ENCODE measurements at regions not wholly inside any gene's neighbourhood (a gene's known extent, or its start where the extent isn't known, plus 50 kb on each side); places are given as distances from the start of the nearest gene placed in this dataset.

DNA sequence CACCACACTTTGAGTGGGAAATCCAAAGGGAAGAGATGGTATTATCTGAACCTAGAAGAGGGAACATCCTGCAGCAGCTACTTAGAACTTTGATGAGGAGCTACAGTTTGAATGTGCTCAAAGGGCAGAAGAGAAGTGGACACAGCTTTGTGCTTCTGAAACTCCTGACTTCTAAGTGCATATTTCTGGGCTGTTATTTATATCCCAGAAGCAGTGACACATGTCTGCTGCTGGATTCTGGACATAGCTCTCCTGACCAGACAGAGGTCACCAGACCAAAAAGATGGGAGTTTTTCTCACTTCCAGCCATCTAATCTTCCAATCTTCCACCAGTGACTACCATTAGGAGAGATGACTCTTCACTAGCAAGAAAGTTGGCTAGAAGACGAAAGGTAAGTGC, 153.9 kb downstream of the FSIP2 start:
- Histone ChIP-seq H3K9ac (replicated peaks; ENCODE audit: extremely low read depth, insufficient read depth, low read length) (no peak overlapping the region), H3K9me1 (replicated peaks; ENCODE audit: control insufficient read depth, extremely low read depth, insufficient read depth, low read length) (no peaks in the 10 kb centered on the region), H3K9me3 (replicated peaks; ENCODE audit: control insufficient read depth, insufficient read depth, low read length) (no peaks in the 10 kb centered on the region), H3K79me2 (ENCODE audit: control insufficient read depth, insufficient read depth, low read length) (no peaks in the 10 kb centered on the region), H2AFZ (ENCODE audit: low read depth, low read length) (no peak overlapping the region), H3K36me3 (ENCODE audit: control insufficient read depth in 2 of 2, extremely low read depth in 1 of 2, insufficient read depth in 2 of 2, low read length in 2 of 2) (no peaks in the 10 kb centered on the region), H3K4me1 (ENCODE audit: control insufficient read depth, extremely low read depth, insufficient read depth, low read length) (no peaks in the 10 kb centered on the region), H3K4me3 (replicated peaks in 1 of 3; ENCODE audit: insufficient read depth in 1 of 3, low read depth in 1 of 3, low read length in 3 of 3) (no peak overlapping the region), H3K27me3 (ENCODE audit: control insufficient read depth in 2 of 2, insufficient read depth in 2 of 2, low read length in 2 of 2) (no peaks in the 10 kb centered on the region), H3K27ac (ENCODE audit: insufficient read depth, low read depth, low read length) (no peak overlapping the region), H4K20me1 (replicated peaks; ENCODE audit: control insufficient read depth, extremely low read depth, insufficient read depth, low read length) (no peaks in the 10 kb centered on the region), H3K4me2 (ENCODE audit: insufficient read depth, low read length) (no peak overlapping the region)
- ChIA-PET POLR2A (no interaction called here), CTCF (interaction anchor here (1.6 to 1.9 kb wide), 2 partner anchors 10 to 12 kb away, joined by 4 to 5 read pairs; no protein-coding TSS in a partner anchor)
- intact Hi-C loops (cut with micrococcal nuclease) (no loop called here), dilution Hi-C loops (cut with MboI; ENCODE audit: extremely low pct_ligation_motif_present, low sequenced_read_pairs) (no loop called here)
- FAIRE-seq (no peak), DNase-seq (ENCODE audit: low read depth, low spot score) (no peak)
- TF ChIP-seq FOS (IDR thresholded peaks at IDR 0.05; ENCODE audit: borderline replicate concordance, insufficient read depth, low read length) (no peak), POLR2AphosphoS5 (IDR thresholded peaks at IDR 0.05; ENCODE audit: insufficient read depth, low read depth, low read length) (no peak), EZH2 (IDR thresholded peaks at IDR 0.05; ENCODE audit: borderline replicate concordance, low read depth, low read length, severe bottlenecking) (no peak), GATA2 (IDR thresholded peaks at IDR 0.05; ENCODE audit: insufficient read depth, insufficient read length, low read depth, low read length) (no peak), MYC (IDR thresholded peaks at IDR 0.05; ENCODE audit: low read depth, low read length) (no peak), JUN (IDR thresholded peaks at IDR 0.05; ENCODE audit: borderline replicate concordance, insufficient read depth, insufficient read length, low read depth) (no peak), POLR2A (IDR thresholded peaks at IDR 0.05; ENCODE audit: low read depth, low read length) (no peak)
- TF ChIP-seq, protein P1, sequence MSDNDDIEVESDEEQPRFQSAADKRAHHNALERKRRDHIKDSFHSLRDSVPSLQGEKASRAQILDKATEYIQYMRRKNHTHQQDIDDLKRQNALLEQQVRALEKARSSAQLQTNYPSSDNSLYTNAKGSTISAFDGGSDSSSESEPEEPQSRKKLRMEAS (IDR thresholded peaks at IDR 0.05; ENCODE audit: insufficient read depth, insufficient read length): no peak
- TF ChIP-seq, protein P2, sequence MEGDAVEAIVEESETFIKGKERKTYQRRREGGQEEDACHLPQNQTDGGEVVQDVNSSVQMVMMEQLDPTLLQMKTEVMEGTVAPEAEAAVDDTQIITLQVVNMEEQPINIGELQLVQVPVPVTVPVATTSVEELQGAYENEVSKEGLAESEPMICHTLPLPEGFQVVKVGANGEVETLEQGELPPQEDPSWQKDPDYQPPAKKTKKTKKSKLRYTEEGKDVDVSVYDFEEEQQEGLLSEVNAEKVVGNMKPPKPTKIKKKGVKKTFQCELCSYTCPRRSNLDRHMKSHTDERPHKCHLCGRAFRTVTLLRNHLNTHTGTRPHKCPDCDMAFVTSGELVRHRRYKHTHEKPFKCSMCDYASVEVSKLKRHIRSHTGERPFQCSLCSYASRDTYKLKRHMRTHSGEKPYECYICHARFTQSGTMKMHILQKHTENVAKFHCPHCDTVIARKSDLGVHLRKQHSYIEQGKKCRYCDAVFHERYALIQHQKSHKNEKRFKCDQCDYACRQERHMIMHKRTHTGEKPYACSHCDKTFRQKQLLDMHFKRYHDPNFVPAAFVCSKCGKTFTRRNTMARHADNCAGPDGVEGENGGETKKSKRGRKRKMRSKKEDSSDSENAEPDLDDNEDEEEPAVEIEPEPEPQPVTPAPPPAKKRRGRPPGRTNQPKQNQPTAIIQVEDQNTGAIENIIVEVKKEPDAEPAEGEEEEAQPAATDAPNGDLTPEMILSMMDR (IDR thresholded peaks at IDR 0.05; ENCODE audit: extremely low read depth in 1 of 2, insufficient read depth in 1 of 2, low read depth in 1 of 2, low read length in 2 of 2): no peak
- BruUV-seq (replicated peaks): no TSS peak

Data from endothelial cell of umbilical vein (primary cell).